K562 (cell line): ENCODE measurements at regions not wholly inside any gene's neighbourhood (a gene's known extent, or its start where the extent isn't known, plus 50 kb on each side); places are given as distances from the start of the nearest gene placed in this dataset.

Experiments used
- CBFB ChIP-seq: sonication (generic); formaldehyde crosslinking; IDR thresholded peaks from 2 replicates; pipeline ENCODE4 v1.4.0; 2020; ENCODE audit warnings: mild to moderate bottlenecking, missing genetic modification reagents
- ILK ChIP-seq: fragments of 450-650 bp; IDR thresholded peaks from 2 replicates; pipeline ENCODE4 v1.6.1; 2016; ENCODE audit warnings: missing genetic modification characterization, low read depth, mild to moderate bottlenecking, missing compliant biosample characterization, moderate library complexity, borderline replicate concordance
- MXI1 ChIP-seq: IDR thresholded peaks from 2 replicates; pipeline ENCODE4 v1.6.1; 2011; ENCODE audit warnings: low read depth, mild to moderate bottlenecking, improper control_type of control experiment, low read length
- SRF ChIP-seq, 2 experiments: fragments of 250-450, 450-650 bp in 1 of 2; sonication (Bioruptor Pico) in 1 of 2; sonication (generic) in 1 of 2; formaldehyde crosslinking; IDR thresholded peaks; 2 replicates each; pipeline versions ENCODE4 v1.5.0 to v1.5.1; 2020 to 2022; ENCODE audit warnings: mild to moderate bottlenecking in 1 of 2, missing genetic modification reagents in 1 of 2
- TF ChIP-seq, protein P1 (sequence below), 2 experiments: fragments of 450-650 bp in 1 of 2; sonication (generic) in 1 of 2; formaldehyde crosslinking in 1 of 2; IDR thresholded peaks; 2 replicates each; pipeline versions ENCODE4 v1.7.1 to v1.9.0; 2016 to 2022; ENCODE audit warnings: inconsistent platforms in 1 of 2, mild to moderate bottlenecking in 1 of 2, missing genetic modification reagents in 1 of 2

DNA sequence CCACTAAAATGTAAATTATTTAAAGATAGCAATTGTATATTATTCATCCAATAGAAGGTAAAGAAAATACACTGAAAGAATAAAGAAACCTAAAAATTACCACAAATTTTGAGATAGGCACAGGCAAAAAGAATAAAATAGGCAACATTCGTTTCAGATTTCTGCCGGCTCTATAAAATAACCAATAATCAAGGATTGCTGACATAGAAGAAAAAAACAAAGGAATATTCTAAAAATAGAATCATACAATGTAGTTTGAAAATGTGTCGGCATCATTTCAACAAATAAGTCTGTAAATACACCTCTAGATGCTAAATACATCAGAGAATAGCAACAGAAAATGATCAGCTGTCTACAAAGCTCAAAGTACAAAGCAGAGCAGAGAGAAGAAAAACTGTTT, 973.3 kb downstream of the EPHA7 start (continued):
- TF ChIP-seq, protein P1, sequence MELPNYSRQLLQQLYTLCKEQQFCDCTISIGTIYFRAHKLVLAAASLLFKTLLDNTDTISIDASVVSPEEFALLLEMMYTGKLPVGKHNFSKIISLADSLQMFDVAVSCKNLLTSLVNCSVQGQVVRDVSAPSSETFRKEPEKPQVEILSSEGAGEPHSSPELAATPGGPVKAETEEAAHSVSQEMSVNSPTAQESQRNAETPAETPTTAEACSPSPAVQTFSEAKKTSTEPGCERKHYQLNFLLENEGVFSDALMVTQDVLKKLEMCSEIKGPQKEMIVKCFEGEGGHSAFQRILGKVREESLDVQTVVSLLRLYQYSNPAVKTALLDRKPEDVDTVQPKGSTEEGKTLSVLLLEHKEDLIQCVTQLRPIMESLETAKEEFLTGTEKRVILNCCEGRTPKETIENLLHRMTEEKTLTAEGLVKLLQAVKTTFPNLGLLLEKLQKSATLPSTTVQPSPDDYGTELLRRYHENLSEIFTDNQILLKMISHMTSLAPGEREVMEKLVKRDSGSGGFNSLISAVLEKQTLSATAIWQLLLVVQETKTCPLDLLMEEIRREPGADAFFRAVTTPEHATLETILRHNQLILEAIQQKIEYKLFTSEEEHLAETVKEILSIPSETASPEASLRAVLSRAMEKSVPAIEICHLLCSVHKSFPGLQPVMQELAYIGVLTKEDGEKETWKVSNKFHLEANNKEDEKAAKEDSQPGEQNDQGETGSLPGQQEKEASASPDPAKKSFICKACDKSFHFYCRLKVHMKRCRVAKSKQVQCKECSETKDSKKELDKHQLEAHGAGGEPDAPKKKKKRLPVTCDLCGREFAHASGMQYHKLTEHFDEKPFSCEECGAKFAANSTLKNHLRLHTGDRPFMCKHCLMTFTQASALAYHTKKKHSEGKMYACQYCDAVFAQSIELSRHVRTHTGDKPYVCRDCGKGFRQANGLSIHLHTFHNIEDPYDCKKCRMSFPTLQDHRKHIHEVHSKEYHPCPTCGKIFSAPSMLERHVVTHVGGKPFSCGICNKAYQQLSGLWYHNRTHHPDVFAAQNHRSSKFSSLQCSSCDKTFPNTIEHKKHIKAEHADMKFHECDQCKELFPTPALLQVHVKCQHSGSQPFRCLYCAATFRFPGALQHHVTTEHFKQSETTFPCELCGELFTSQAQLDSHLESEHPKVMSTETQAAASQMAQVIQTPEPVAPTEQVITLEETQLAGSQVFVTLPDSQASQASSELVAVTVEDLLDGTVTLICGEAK (IDR thresholded peaks at IDR 0.05): no peak
- TF ChIP-seq, protein P1 (CRISPR knock-in tag; IDR thresholded peaks at IDR 0.05): no peak
- TF ChIP-seq CBFB (CRISPR knock-in tag): no peak
- TF ChIP-seq SRF (CRISPR knock-in tag; IDR thresholded peaks at IDR 0.05): no peak
- TF ChIP-seq ILK: no peak
- TF ChIP-seq MXI1: no peak
- TF ChIP-seq, all 486 proteins: peak for 0
